LNCAP (cell line): ENCODE measurements at regions not wholly inside any gene's neighbourhood (a gene's known extent, or its start where the extent isn't known, plus 50 kb on each side); places are given as distances from the start of the nearest gene placed in this dataset.

Experiments
- CTCF ChIP-seq: fragments of 450-650 bp; IDR thresholded peaks from 2 replicates; pipeline ENCODE4 v1.5.1; 2017; ENCODE audit warnings: mild to moderate bottlenecking

GRCh38 chr4:151527699-151528098 lies 118.7 kb downstream of the FHIP1A start:
- no peak for TF ChIP-seq CTCF

GRCh38 chr4:151529187-151529586 lies 120.2 kb downstream of the FHIP1A start:
- no peak for TF ChIP-seq CTCF

GRCh38 chr4:151530230-151530629 lies 121.3 kb downstream of the FHIP1A start:
- TF ChIP-seq CTCF = no peak

- no peak for TF ChIP-seq CTCF
Measured at GRCh38 chr4:151530783-151531182, 121.8 kb downstream of the FHIP1A start.

GRCh38 chr4:151532001-151532708 lies 123.2 kb downstream of the FHIP1A start:
- no peak for TF ChIP-seq CTCF

- no peak for TF ChIP-seq CTCF
Measured at GRCh38 chr4:151534195-151534594, 125.2 kb downstream of the FHIP1A start.

- TF ChIP-seq CTCF = no peak
Measured at GRCh38 chr4:151535366-151535765, 126.4 kb downstream of the FHIP1A start.

- no peak for TF ChIP-seq CTCF
Measured at GRCh38 chr4:151537687-151538086, 128.7 kb downstream of the FHIP1A start.
